Neutrophil (primary cell): ENCODE measurements at regions not wholly inside any gene's neighbourhood (a gene's known extent, or its start where the extent isn't known, plus 50 kb on each side); places are given as distances from the start of the nearest gene placed in this dataset.

ENCODE experiments used
- H3K27ac ChIP-seq: fragments of 200-600 bp; sonication (generic); 2 replicates; pipeline ENCODE4 v1.5.1; 2016; ENCODE audit warnings: mild to moderate bottlenecking, moderate library complexity
- H3K27me3 ChIP-seq: fragments of 200-600 bp; sonication (generic); 2 replicates; pipeline ENCODE4 v1.6.0; 2016; ENCODE audit warnings: mild to moderate bottlenecking
- H3K36me3 ChIP-seq: fragments of 200-600 bp; sonication (generic); 2 replicates; pipeline ENCODE4 v1.5.1; 2017
- H3K4me1 ChIP-seq, 2 experiments: fragments of 200-600 bp in 1 of 2; sonication (generic) in 1 of 2; 1 replicate in 1 of 2; 2 replicates in 1 of 2; pipeline versions ENCODE4 v1.5.1 to v1.6.1; 2013 to 2016; ENCODE audit warnings: low read depth in 1 of 2, low read length in 1 of 2, mild to moderate bottlenecking in 1 of 2, moderate library complexity in 1 of 2; ENCODE audit not compliant: control insufficient read depth in 1 of 2, insufficient read depth in 1 of 2
- H3K4me3 ChIP-seq, 2 experiments: fragments of 200-600 bp in 1 of 2; sonication (generic) in 1 of 2; 1 replicate in 1 of 2; 2 replicates in 1 of 2; pipeline ENCODE4 v1.5.1; 2013 to 2016; ENCODE audit warnings: low read depth in 1 of 2, low read length in 1 of 2, mild to moderate bottlenecking in 1 of 2, moderate library complexity in 1 of 2
- H3K9me3 ChIP-seq: fragments of 200-600 bp; sonication (generic); 2 replicates; pipeline ENCODE4 v1.5.1; 2016
- CTCF ChIP-seq: fragments of 200-600 bp; sonication (generic); IDR thresholded peaks from 2 replicates; pipeline ENCODE4 v1.5.1; 2016; ENCODE audit warnings: antibody characterized with exemption

GRCh38 chr9:27625751-27626150 is 52.5 kb upstream of the C9orf72 start:
- Histone ChIP-seq H3K27ac (no peak overlapping the region), H3K9me3 (no peaks in the 10 kb centered on the region), H3K4me3 (no peak overlapping the region), H3K27me3 (no peaks in the 10 kb centered on the region), H3K4me1 (peaks cover 7 to 13% of the 10 kb centered on the region in 2 experiments), H3K36me3 (no peaks in the 10 kb centered on the region)
- no peak for TF ChIP-seq CTCF

GRCh38 chr9:27626244-27627187 is 53.2 kb upstream of the C9orf72 start:
- TF ChIP-seq CTCF: no peak

GRCh38 chr9:27627188-27627564 is 53.9 kb upstream of the C9orf72 start:
- H3K36me3 ChIP-seq: no peaks in the 10 kb centered on the region
- no peak overlapping the region for H3K27ac ChIP-seq
- H3K9me3 ChIP-seq: no peaks in the 10 kb centered on the region
- no peak for TF ChIP-seq CTCF
- H3K27me3 ChIP-seq: no peaks in the 10 kb centered on the region
- H3K4me3 ChIP-seq: no peak overlapping the region
- peaks cover 7 to 12% of the 10 kb centered on the region in 2 experiments for H3K4me1 ChIP-seq

More at GRCh38 chr9:27626244-27627187, 53.2 kb upstream of the C9orf72 start:
- H3K27me3 ChIP-seq: no peaks in the 10 kb centered on the region
- no peak overlapping the region for H3K4me3 ChIP-seq
- peaks cover 7 to 13% of the 10 kb centered on the region in 2 experiments for H3K4me1 ChIP-seq
- H3K36me3 ChIP-seq: no peaks in the 10 kb centered on the region
- no peaks in the 10 kb centered on the region for H3K9me3 ChIP-seq
- H3K27ac ChIP-seq: no peak overlapping the region

- no peak for TF ChIP-seq CTCF
- Histone ChIP-seq H3K36me3 (no peaks in the 10 kb centered on the region), H3K27me3 (no peaks in the 10 kb centered on the region), H3K9me3 (no peaks in the 10 kb centered on the region), H3K27ac (no peak overlapping the region), H3K4me1 (peaks cover 0 to under 1% of the 10 kb centered on the region in 2 experiments), H3K4me3 (no peak overlapping the region)
Measured at GRCh38 chr9:27628311-27628710, 55.0 kb upstream of the C9orf72 start.

GRCh38 chr9:27629425-27629824 is 56.1 kb upstream of the C9orf72 start:
- no peak overlapping the region for H3K4me3 ChIP-seq
- no peak overlapping the region for H3K27ac ChIP-seq
- no peaks in the 10 kb centered on the region for H3K36me3 ChIP-seq
- no peaks in the 10 kb centered on the region for H3K4me1 ChIP-seq
- TF ChIP-seq CTCF: no peak
- H3K9me3 ChIP-seq: no peaks in the 10 kb centered on the region
- no peaks in the 10 kb centered on the region for H3K27me3 ChIP-seq
